ENCODE measurements at regions not wholly inside any gene's neighbourhood (a gene's known extent, or its start where the extent isn't known, plus 50 kb on each side); places are given as distances from the start of the nearest gene placed in this dataset.

GRCh38 chr17:34452769-34453168 is 89.7 kb upstream of the CCL1 start:
- ATAC-seq, result no peak
- intact Hi-C loops (cut with DNase I), result loop anchor here in 1 of 10 donors (10.0 kb wide), 1 partner anchor 62 kb away; no protein-coding TSS in a partner anchor
- H3K4me1 ChIP-seq, result no peaks in the 10 kb centered on the region
- DNase-seq, result no peak
- no peaks in the 10 kb centered on the region for H3K9me3 ChIP-seq
- H3K36me3 ChIP-seq, result no peaks in the 10 kb centered on the region
- 64 to 90% (median 69%) methylated on average over 2 of the region's 2 CpGs for WGBS, 4 donors
- H3K27me3 ChIP-seq, result peaks cover 0 to 28% (median 7%) of the 10 kb centered on the region in 9 donors
- no peak overlapping the region for H3K4me3 ChIP-seq
- no peak overlapping the region for H3K27ac ChIP-seq
- TF ChIP-seq, protein P1, sequence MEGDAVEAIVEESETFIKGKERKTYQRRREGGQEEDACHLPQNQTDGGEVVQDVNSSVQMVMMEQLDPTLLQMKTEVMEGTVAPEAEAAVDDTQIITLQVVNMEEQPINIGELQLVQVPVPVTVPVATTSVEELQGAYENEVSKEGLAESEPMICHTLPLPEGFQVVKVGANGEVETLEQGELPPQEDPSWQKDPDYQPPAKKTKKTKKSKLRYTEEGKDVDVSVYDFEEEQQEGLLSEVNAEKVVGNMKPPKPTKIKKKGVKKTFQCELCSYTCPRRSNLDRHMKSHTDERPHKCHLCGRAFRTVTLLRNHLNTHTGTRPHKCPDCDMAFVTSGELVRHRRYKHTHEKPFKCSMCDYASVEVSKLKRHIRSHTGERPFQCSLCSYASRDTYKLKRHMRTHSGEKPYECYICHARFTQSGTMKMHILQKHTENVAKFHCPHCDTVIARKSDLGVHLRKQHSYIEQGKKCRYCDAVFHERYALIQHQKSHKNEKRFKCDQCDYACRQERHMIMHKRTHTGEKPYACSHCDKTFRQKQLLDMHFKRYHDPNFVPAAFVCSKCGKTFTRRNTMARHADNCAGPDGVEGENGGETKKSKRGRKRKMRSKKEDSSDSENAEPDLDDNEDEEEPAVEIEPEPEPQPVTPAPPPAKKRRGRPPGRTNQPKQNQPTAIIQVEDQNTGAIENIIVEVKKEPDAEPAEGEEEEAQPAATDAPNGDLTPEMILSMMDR (IDR thresholded peaks at IDR 0.05), result no peak
- TF ChIP-seq POLR2A (IDR thresholded peaks at IDR 0.05), result no peak

DNA sequence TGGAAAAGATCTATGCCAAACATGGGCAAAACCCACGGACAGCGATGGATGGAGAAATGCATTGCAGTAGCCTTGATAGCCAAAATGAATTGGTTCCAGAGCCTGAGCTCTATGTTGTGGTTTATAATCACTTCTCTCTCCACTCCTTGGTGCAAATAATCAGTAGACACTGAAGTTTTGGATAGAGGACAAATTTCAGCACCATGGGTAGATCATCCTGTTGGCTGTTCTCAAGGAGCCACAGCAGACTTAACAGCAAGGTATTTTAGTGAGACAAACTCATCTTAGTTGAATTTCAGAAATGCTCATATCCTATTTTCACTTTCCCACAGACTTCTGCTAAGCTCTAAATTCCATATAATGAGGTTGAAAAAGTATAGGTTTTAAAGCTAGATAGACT is 88.3 kb upstream of the CCL1 start:
- Histone ChIP-seq H3K4me3 (no peak overlapping the region), H3K36me3 (no peaks in the 10 kb centered on the region), H3K27me3 (peaks cover 0 to 27% (median 7%) of the 10 kb centered on the region in 9 donors), H3K27ac (no peak overlapping the region), H3K4me1 (no peaks in the 10 kb centered on the region), H3K9me3 (no peaks in the 10 kb centered on the region)
- ATAC-seq (no peak), DNase-seq (no peak)
- intact Hi-C loops (cut with DNase I), result loop anchor here in 1 of 10 donors (10.0 kb wide), 1 partner anchor 63 kb away; no protein-coding TSS in a partner anchor
- 66 to 83% (median 71%) methylated on average over 2 of the region's 2 CpGs for WGBS, 4 donors
- TF ChIP-seq POLR2A (IDR thresholded peaks at IDR 0.05), result no peak
- TF ChIP-seq, protein P1 (IDR thresholded peaks at IDR 0.05), result no peak

- H3K4me3 ChIP-seq, result no peak overlapping the region
- H3K27me3 ChIP-seq, result peaks cover 0 to 22% (median 5%) of the 10 kb centered on the region in 9 donors
- DNase-seq (no peak), ATAC-seq (no peak)
- intact Hi-C loops (cut with DNase I), result loop anchor here in 4 of 10 donors (5.0 to 10.0 kb wide), 4 partner anchors 190 to 667 kb away; partner anchors contain the start of genes LIG3 (in 1 of the 4) and RAD51D (in 1 of the 4)
- H3K9me3 ChIP-seq, result no peaks in the 10 kb centered on the region
- WGBS, 4 donors, result 38 to 47% (median 42%) methylated on average over 3 of the region's 3 CpGs
- no peak for TF ChIP-seq POLR2A (IDR thresholded peaks at IDR 0.05)
- TF ChIP-seq, protein P1 (IDR thresholded peaks at IDR 0.05), result no peak
- H3K4me1 ChIP-seq, result peaks cover 0 to 11% (median 0%) of the 10 kb centered on the region in 12 donors
- no peak overlapping the region for H3K27ac ChIP-seq
- no peaks in the 10 kb centered on the region for H3K36me3 ChIP-seq
These were observed 84.4 kb upstream of the CCL1 start for GRCh38 chr17:34447406-34447805.

- 54 to 71% (median 59%) methylated on average over 6 to 9 of the region's 9 CpGs for WGBS, 4 donors
- TF ChIP-seq, protein P1 (IDR thresholded peaks at IDR 0.05), result no peak
- no peak for TF ChIP-seq POLR2A (IDR thresholded peaks at IDR 0.05)
- Histone ChIP-seq H3K9me3 (no peaks in the 10 kb centered on the region), H3K4me3 (no peak overlapping the region), H3K36me3 (no peaks in the 10 kb centered on the region), H3K27ac (no peak overlapping the region), H3K27me3 (peaks cover 0 to 17% (median 3%) of the 10 kb centered on the region in 9 donors), H3K4me1 (peaks cover 0 to 13% (median 0%) of the 10 kb centered on the region in 12 donors)
- DNase-seq, result no peak
- intact Hi-C loops (cut with DNase I), result loop anchor here in 5 of 10 donors (2.0 to 10.0 kb wide), 5 partner anchors 20 to 670 kb away; partner anchors contain the start of genes LIG3 (in 1 of the 5) and RAD51D (in 1 of the 5)
- ATAC-seq, result no peak
These were observed 82.1 kb upstream of the CCL1 start for GRCh38 chr17:34445101-34445500.

All from heart left ventricle (tissue), 16 donors.